ENCODE measurements at regions not wholly inside any gene's neighbourhood (a gene's known extent, or its start where the extent isn't known, plus 50 kb on each side); places are given as distances from the start of the nearest gene placed in this dataset.

DNA sequence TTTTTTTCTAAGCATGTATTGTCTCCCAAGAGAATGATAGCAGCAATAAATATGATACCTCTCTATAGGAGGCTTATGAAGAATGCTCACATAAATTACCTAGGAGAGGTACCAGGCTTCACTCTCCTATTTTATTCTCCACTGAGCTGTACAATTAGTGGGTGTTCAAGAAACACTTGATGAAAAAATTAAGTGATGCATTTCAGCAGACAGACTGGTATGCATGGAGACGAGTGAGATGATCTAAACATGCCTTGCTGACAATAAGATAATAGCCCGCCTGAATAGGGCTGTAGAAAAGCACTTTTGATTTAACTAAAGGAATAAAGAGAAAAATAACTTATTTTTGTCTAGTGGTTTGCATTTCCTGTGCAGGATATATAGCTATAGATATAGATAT is 1449.7 kb downstream of the GATA3 start:
- no peak overlapping the region for H3K4me2 ChIP-seq (ENCODE audit: control insufficient read depth, insufficient read depth)
- H3K4me3 ChIP-seq = no peak overlapping the region
- ATAC-seq = no peak
- intact Hi-C loops (cut with micrococcal nuclease; ENCODE audit: unreplicated experiment) = no loop called here
- DNase-seq (ENCODE audit: low read depth, low spot score) = no peak
- ChIA-PET CTCF (no interaction called here), RAD21 (ENCODE audit: unreplicated experiment) (no interaction called here), SMC1A (ENCODE audit: uncharacterized antibody, unreplicated experiment) (no interaction called here), POLR2A (interaction anchor here (0.7 kb wide), 1 partner anchor 42 kb away, joined by 4 read pairs; no protein-coding TSS in a partner anchor)
- no peaks in the 10 kb centered on the region for H3K9me3 ChIP-seq (replicated peaks; ENCODE audit: control insufficient read depth, insufficient read depth, low read length)
- in situ Hi-C loops (cut with MboI) = no loop called here
- H3K36me3 ChIP-seq (ENCODE audit: control insufficient read depth in 2 of 2, insufficient read depth in 2 of 2, low read length in 1 of 2) = no peaks in the 10 kb centered on the region
- H3K27me3 ChIP-seq (replicated peaks in 1 of 2; ENCODE audit: control insufficient read depth in 2 of 2, insufficient read depth in 2 of 2, low read length in 1 of 2) = no peaks in the 10 kb centered on the region
- WGBS (ENCODE audit: insufficient coverage, insufficient replicate concordance, low lambda C conversion rate, missing lambda C conversion rate) = 19% methylated on average over 2 of the region's 2 CpGs
- no TSS peak for BruUV-seq (replicated peaks)
- FAIRE-seq = no peak
- no peaks in the 10 kb centered on the region for H4K20me1 ChIP-seq (ENCODE audit: control insufficient read depth, insufficient read depth)
- H3K79me2 ChIP-seq (ENCODE audit: control insufficient read depth, insufficient read depth, low read length) = no peaks in the 10 kb centered on the region
- H3K4me1 ChIP-seq (ENCODE audit: control insufficient read depth, insufficient read depth, low read length) = no peaks in the 10 kb centered on the region
- H3K27ac ChIP-seq (ENCODE audit: control insufficient read depth, insufficient read depth) = no peak overlapping the region
- no peak overlapping the region for H2AFZ ChIP-seq (ENCODE audit: control insufficient read depth, low read depth, low read length)
- no peak overlapping the region for H3K9ac ChIP-seq (ENCODE audit: control insufficient read depth, insufficient read depth, low read length)
- TF ChIP-seq SKIL (IDR thresholded peaks at IDR 0.05; ENCODE audit: low read depth, poor library complexity, severe bottlenecking) = no peak
- no peak for TF ChIP-seq TARDBP (IDR thresholded peaks at IDR 0.05; ENCODE audit: borderline replicate concordance)
- TF ChIP-seq CHD2 (IDR thresholded peaks at IDR 0.05; ENCODE audit: borderline replicate concordance, low read depth, low read length) = no peak
- TF ChIP-seq CHD4 (IDR thresholded peaks at IDR 0.05) = no peak
- TF ChIP-seq HDGF (IDR thresholded peaks at IDR 0.05) = no peak
- no peak for TF ChIP-seq ZNF24 (IDR thresholded peaks at IDR 0.05)
- TF ChIP-seq CBFB (IDR thresholded peaks at IDR 0.05; ENCODE audit: low read depth) = no peak
- no peak for TF ChIP-seq E2F8 (IDR thresholded peaks at IDR 0.05; ENCODE audit: low read depth, partially characterized antibody)
- no peak for TF ChIP-seq YBX1 (IDR thresholded peaks at IDR 0.05)
- TF ChIP-seq NFYA (IDR thresholded peaks at IDR 0.05; ENCODE audit: borderline replicate concordance, low read depth, low read length) = no peak
- TF ChIP-seq CTCF (IDR thresholded peaks at IDR 0.05 in 2 of 3, conservative IDR thresholded peaks at IDR 0.05 in 1 of 3; ENCODE audit: control insufficient read depth in 2 of 3, extremely low read depth in 1 of 3, insufficient read depth in 1 of 3, low read depth in 3 of 3, low read length in 3 of 3) = no peak
- TF ChIP-seq REST (IDR thresholded peaks at IDR 0.05; ENCODE audit: low read depth, low read length) = no peak
- no peak for TF ChIP-seq BRCA1 (IDR thresholded peaks at IDR 0.05; ENCODE audit: low read depth, low read length)
